ENCODE measurements at regions not wholly inside any gene's neighbourhood (a gene's known extent, or its start where the extent isn't known, plus 50 kb on each side); places are given as distances from the start of the nearest gene placed in this dataset.
"Not testable (repeated sequence)": the region's sequence is repeated elsewhere in the genome, so short reads cannot be mapped to it uniquely, and the experiment has no call there.

- ChIA-PET POLR2A (no interaction called here), CTCF (interaction anchor here (0.6 kb wide), 1 partner anchor 796 kb away, joined by 4 read pairs; no protein-coding TSS in a partner anchor)
- Histone ChIP-seq H3K27me3 (ENCODE audit: control insufficient read depth, insufficient read depth, low read length) (no peaks in the 10 kb centered on the region), H3K4me3 (ENCODE audit: low read depth, low read length) (no peak overlapping the region), H3K36me3 (ENCODE audit: control insufficient read depth, insufficient read depth, low read length) (no peaks in the 10 kb centered on the region)
- DNase-seq (ENCODE audit: low read depth) = no peak
- TF ChIP-seq, protein P1, sequence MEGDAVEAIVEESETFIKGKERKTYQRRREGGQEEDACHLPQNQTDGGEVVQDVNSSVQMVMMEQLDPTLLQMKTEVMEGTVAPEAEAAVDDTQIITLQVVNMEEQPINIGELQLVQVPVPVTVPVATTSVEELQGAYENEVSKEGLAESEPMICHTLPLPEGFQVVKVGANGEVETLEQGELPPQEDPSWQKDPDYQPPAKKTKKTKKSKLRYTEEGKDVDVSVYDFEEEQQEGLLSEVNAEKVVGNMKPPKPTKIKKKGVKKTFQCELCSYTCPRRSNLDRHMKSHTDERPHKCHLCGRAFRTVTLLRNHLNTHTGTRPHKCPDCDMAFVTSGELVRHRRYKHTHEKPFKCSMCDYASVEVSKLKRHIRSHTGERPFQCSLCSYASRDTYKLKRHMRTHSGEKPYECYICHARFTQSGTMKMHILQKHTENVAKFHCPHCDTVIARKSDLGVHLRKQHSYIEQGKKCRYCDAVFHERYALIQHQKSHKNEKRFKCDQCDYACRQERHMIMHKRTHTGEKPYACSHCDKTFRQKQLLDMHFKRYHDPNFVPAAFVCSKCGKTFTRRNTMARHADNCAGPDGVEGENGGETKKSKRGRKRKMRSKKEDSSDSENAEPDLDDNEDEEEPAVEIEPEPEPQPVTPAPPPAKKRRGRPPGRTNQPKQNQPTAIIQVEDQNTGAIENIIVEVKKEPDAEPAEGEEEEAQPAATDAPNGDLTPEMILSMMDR (IDR thresholded peaks at IDR 0.05; ENCODE audit: insufficient read depth, low read depth, low read length) = no peak
These were observed 601.1 kb upstream of the MAN1A1 start for GRCh38 chr6:119950681-119951080.

- Histone ChIP-seq H3K36me3 (ENCODE audit: control insufficient read depth, insufficient read depth, low read length) (no peaks in the 10 kb centered on the region), H3K27me3 (ENCODE audit: control insufficient read depth, insufficient read depth, low read length) (no peaks in the 10 kb centered on the region), H3K4me3 (ENCODE audit: low read depth, low read length) (no peak overlapping the region)
- DNase-seq (ENCODE audit: low read depth) = no peak
- CTCF ChIA-PET = no interaction called here
- TF ChIP-seq, protein P1 (IDR thresholded peaks at IDR 0.05; ENCODE audit: insufficient read depth, low read depth, low read length) = no peak
- POLR2A ChIA-PET = no interaction called here
These were observed 592.7 kb upstream of the MAN1A1 start for GRCh38 chr6:119942078-119942752.

GRCh38 chr6:119938752-119939151, 589.2 kb upstream of the MAN1A1 start:
- ChIA-PET CTCF (no interaction called here), POLR2A (no interaction called here)
- DNase-seq (ENCODE audit: low read depth) = no peak
- Histone ChIP-seq H3K4me3 (ENCODE audit: low read depth, low read length) (no peak overlapping the region), H3K27me3 (ENCODE audit: control insufficient read depth, insufficient read depth, low read length) (no peaks in the 10 kb centered on the region), H3K36me3 (ENCODE audit: control insufficient read depth, insufficient read depth, low read length) (no peaks in the 10 kb centered on the region)
- TF ChIP-seq, protein P1 (IDR thresholded peaks at IDR 0.05; ENCODE audit: insufficient read depth, low read depth, low read length) = no peak

DNA sequence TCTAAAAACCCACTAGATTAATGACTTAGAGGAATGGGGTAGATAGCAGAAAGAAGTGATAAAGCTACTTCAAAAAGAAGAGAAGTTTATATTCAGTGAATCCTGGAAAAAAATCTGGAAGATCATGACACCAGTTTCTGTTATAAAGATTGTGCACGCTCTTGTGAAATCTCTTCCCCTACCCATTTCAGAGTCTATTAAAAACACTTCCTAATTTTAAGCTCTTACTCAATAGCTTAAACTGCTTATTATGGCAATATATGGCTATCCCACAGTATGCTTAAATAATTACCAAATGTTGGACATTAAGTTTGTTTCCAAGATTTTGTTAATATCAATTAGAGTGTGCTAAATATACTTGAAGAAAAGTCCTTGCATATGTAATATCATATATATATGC, 585.3 kb upstream of the MAN1A1 start:
- Histone ChIP-seq H3K36me3 (ENCODE audit: control insufficient read depth, insufficient read depth, low read length) (no peaks in the 10 kb centered on the region), H3K4me3 (ENCODE audit: low read depth, low read length) (no peak overlapping the region), H3K27me3 (ENCODE audit: control insufficient read depth, insufficient read depth, low read length) (no peaks in the 10 kb centered on the region)
- ChIA-PET POLR2A (no interaction called here), CTCF (no interaction called here)
- no peak for DNase-seq (ENCODE audit: low read depth)
- TF ChIP-seq, protein P1 (IDR thresholded peaks at IDR 0.05; ENCODE audit: insufficient read depth, low read depth, low read length) = no peak

GRCh38 chr6:119929121-119929520, 579.6 kb upstream of the MAN1A1 start:
- H3K36me3 ChIP-seq (ENCODE audit: control insufficient read depth, insufficient read depth, low read length) = no peaks in the 10 kb centered on the region
- POLR2A ChIA-PET = no interaction called here
- no peak overlapping the region for H3K4me3 ChIP-seq (ENCODE audit: low read depth, low read length)
- no peak for DNase-seq (ENCODE audit: low read depth)
- no peaks in the 10 kb centered on the region for H3K27me3 ChIP-seq (ENCODE audit: control insufficient read depth, insufficient read depth, low read length)
- CTCF ChIA-PET = no interaction called here
- TF ChIP-seq, protein P1 (IDR thresholded peaks at IDR 0.05; ENCODE audit: insufficient read depth, low read depth, low read length) = no peak

DNA sequence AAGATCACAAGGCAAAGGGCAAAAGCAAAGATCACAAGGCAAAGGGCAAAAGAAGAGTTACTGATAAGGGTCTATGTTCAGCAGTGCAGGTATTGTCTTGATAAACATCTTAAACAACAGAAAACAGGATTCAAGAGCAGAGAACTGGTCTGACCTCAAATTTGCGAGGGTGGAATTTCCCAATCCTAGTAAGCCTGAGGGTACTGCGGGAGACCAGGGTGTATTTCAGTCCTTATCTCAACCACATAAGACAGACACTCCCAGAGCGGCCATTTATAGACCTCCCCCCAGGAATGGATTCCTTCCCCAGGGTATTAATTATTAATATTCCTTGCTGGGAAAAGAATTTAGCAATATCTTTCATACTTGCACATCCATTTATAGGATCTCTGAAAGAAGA, 575.3 kb upstream of the MAN1A1 start:
- POLR2A ChIA-PET; CTCF ChIA-PET; H3K4me3 ChIP-seq (ENCODE audit: low read depth, low read length): not testable (repeated sequence)

More for the DNA sequence above, 575.3 kb upstream of the MAN1A1 start:
- not testable (repeated sequence) for H3K36me3 ChIP-seq (ENCODE audit: control insufficient read depth, insufficient read depth, low read length); DNase-seq (ENCODE audit: low read depth); H3K27me3 ChIP-seq (ENCODE audit: control insufficient read depth, insufficient read depth, low read length)
